ENCODE measurements at regions not wholly inside any gene's neighbourhood (a gene's known extent, or its start where the extent isn't known, plus 50 kb on each side); places are given as distances from the start of the nearest gene placed in this dataset.
"Not testable (repeated sequence)": the region's sequence is repeated elsewhere in the genome, so short reads cannot be mapped to it uniquely, and the experiment has no call there.

DNA sequence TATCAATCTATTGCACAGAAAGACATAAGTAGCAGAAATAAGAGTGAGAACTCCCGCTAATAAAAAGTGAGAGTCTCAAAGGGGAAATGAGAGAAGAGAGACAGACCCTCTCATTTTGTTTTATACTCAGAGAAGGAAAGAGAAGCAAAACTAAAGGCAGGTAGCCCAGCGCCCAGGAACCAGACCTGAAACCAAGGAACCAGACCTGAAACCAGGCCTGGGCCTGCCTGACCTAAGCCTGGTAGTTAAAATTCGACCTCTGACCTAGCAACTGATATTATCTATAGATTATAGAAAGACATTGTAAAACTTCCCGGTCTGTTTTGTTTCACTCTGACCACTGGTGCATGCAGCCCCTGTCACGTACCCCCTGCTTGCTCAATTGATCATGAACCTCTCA lies 134.5 kb upstream of the SEMA6A start (continued):
- TF ChIP-seq, protein P1, sequence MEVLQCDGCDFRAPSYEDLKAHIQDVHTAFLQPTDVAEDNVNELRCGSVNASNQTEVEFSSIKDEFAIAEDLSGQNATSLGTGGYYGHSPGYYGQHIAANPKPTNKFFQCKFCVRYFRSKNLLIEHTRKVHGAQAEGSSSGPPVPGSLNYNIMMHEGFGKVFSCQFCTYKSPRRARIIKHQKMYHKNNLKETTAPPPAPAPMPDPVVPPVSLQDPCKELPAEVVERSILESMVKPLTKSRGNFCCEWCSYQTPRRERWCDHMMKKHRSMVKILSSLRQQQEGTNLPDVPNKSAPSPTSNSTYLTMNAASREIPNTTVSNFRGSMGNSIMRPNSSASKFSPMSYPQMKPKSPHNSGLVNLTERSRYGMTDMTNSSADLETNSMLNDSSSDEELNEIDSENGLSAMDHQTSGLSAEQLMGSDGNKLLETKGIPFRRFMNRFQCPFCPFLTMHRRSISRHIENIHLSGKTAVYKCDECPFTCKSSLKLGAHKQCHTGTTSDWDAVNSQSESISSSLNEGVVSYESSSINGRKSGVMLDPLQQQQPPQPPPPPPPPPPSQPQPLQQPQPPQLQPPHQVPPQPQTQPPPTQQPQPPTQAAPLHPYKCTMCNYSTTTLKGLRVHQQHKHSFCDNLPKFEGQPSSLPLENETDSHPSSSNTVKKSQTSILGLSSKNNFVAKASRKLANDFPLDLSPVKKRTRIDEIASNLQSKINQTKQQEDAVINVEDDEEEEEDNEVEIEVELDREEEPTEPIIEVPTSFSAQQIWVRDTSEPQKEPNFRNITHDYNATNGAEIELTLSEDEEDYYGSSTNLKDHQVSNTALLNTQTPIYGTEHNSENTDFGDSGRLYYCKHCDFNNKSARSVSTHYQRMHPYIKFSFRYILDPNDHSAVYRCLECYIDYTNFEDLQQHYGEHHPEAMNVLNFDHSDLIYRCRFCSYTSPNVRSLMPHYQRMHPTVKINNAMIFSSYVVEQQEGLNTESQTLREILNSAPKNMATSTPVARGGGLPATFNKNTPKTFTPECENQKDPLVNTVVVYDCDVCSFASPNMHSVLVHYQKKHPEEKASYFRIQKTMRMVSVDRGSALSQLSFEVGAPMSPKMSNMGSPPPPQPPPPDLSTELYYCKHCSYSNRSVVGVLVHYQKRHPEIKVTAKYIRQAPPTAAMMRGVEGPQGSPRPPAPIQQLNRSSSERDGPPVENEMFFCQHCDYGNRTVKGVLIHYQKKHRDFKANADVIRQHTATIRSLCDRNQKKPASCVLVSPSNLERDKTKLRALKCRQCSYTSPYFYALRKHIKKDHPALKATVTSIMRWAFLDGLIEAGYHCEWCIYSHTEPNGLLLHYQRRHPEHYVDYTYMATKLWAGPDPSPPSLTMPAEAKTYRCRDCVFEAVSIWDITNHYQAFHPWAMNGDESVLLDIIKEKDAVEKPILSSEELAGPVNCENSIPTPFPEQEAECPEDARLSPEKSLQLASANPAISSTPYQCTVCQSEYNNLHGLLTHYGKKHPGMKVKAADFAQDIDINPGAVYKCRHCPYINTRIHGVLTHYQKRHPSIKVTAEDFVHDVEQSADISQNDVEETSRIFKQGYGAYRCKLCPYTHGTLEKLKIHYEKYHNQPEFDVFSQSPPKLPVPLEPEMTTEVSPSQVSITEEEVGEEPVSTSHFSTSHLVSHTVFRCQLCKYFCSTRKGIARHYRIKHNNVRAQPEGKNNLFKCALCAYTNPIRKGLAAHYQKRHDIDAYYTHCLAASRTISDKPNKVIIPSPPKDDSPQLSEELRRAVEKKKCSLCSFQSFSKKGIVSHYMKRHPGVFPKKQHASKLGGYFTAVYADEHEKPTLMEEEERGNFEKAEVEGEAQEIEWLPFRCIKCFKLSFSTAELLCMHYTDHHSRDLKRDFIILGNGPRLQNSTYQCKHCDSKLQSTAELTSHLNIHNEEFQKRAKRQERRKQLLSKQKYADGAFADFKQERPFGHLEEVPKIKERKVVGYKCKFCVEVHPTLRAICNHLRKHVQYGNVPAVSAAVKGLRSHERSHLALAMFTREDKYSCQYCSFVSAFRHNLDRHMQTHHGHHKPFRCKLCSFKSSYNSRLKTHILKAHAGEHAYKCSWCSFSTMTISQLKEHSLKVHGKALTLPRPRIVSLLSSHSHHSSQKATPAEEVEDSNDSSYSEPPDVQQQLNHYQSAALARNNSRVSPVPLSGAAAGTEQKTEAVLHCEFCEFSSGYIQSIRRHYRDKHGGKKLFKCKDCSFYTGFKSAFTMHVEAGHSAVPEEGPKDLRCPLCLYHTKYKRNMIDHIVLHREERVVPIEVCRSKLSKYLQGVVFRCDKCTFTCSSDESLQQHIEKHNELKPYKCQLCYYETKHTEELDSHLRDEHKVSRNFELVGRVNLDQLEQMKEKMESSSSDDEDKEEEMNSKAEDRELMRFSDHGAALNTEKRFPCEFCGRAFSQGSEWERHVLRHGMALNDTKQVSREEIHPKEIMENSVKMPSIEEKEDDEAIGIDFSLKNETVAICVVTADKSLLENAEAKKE (CRISPR knock-in tag; IDR thresholded peaks at IDR 0.05), result no peak
- no peak for TF ChIP-seq EZH2phosphoT487 (IDR thresholded peaks at IDR 0.05; ENCODE audit: unreplicated experiment)
- no peak for TF ChIP-seq JUNB (IDR thresholded peaks at IDR 0.05; ENCODE audit: unreplicated experiment)

DNA sequence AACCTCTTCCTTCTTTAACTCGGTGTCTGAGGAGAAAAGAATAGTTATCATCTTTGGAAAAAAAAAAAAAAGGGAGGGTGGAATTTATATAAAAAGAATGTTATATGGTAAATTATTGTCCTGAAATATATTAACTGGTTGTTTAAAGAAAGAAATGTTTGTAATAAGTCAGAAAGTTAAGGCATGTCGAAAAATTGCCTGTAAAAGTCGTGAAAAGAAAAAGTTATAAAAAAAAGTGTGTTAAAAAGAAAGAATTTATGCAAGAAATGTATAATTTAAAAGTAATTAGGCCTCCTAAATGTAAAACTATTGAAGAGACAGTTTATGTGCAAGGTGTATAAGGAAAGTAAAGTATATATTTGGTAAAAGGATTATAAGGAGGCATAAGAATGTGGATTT lies 130.5 kb upstream of the SEMA6A start:
- not testable (repeated sequence) for H3K4me3 ChIP-seq; H2AFZ ChIP-seq; DNase-seq (ENCODE audit: low spot score); H3K36me3 ChIP-seq (ENCODE audit: insufficient read depth); H3K4me3 Mint-ChIP-seq; H4K20me1 ChIP-seq (replicated peaks; ENCODE audit: insufficient read depth); ATAC-seq; H3K27me3 Mint-ChIP-seq (ENCODE audit: insufficient read depth, low read depth, poor library complexity); H3K79me2 ChIP-seq (replicated peaks; ENCODE audit: insufficient read depth); H3F3A ChIP-seq (replicated peaks; ENCODE audit: low read depth); H3K27me3 ChIP-seq (ENCODE audit: insufficient read depth); H3K9me2 ChIP-seq (ENCODE audit: insufficient read depth)
- H3K4me1 ChIP-seq (ENCODE audit: insufficient read depth), result peaks cover 29% of the 10 kb centered on the region
- peak overlapping the region; percentile 9; the same call in 1 of the 2 replicates for H3K27ac ChIP-seq (ENCODE audit: low read depth)
- H3K9me3 Mint-ChIP-seq, result peaks cover 12% of the 10 kb centered on the region; the same call in 2 of the 3 replicates
- peaks cover 36% of the 10 kb centered on the region for H3K4me1 Mint-ChIP-seq
- H3K4me2 ChIP-seq, result peak overlapping the region; percentile 30; the same call in 1 of the 2 replicates
- H3K36me3 Mint-ChIP-seq (ENCODE audit: low read depth), result peaks cover 15% of the 10 kb centered on the region
- H3K27ac Mint-ChIP-seq, result peak overlapping the region; percentile 86

DNA sequence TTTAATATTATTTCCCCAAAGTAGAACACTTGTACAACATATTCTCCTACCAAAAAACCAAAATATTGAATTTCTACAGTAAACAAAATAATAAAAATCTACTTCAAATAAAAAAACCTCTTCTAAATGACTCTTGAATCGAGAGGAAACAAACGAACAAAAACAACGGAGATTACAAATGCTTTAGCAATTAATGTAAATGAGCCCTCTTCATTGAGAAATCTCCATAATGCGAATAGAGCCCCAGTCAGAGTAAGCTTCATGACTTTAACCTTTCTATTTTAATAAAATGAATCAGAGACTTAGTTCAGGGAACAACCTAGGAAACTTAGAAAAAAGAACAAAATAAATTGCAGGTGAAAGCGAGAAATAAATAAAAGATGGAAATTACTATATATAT lies 129.3 kb upstream of the SEMA6A start:
- no peaks in the 10 kb centered on the region for H3K36me3 ChIP-seq (ENCODE audit: insufficient read depth)
- H3K79me2 ChIP-seq (replicated peaks; ENCODE audit: insufficient read depth), result no peaks in the 10 kb centered on the region
- Mint-ChIP-seq H3K4me3 (peak overlapping the region; percentile 21; the same call in 1 of the 3 replicates), H3K4me1 (peaks cover 36% of the 10 kb centered on the region), H3K27me3 (ENCODE audit: insufficient read depth, low read depth, poor library complexity) (peaks cover 3% of the 10 kb centered on the region), H3K9me3 (peaks cover 2% of the 10 kb centered on the region; the same call in 1 of the 3 replicates), H3K36me3 (ENCODE audit: low read depth) (peaks cover 8% of the 10 kb centered on the region), H3K27ac (peak overlapping the region; percentile 90)
- no peaks in the 10 kb centered on the region for H3F3A ChIP-seq (replicated peaks; ENCODE audit: low read depth)
- peak overlapping the region; percentile 9 for H3K27ac ChIP-seq (ENCODE audit: low read depth)
- H3K4me3 ChIP-seq, result peak overlapping the region; percentile 17; the same call in 1 of the 2 replicates
- H4K20me1 ChIP-seq (replicated peaks; ENCODE audit: insufficient read depth), result no peaks in the 10 kb centered on the region
- H2AFZ ChIP-seq, result no peak overlapping the region
- peaks cover 29% of the 10 kb centered on the region for H3K4me1 ChIP-seq (ENCODE audit: insufficient read depth)
- TF ChIP-seq NANOG (IDR thresholded peaks at IDR 0.05; ENCODE audit: borderline replicate concordance), result peak; percentile 78; the same call in 1 of the 2 replicates
- TF ChIP-seq ZNF114 (CRISPR knock-in tag; IDR thresholded peaks at IDR 0.05), result no peak
- no peak for TF ChIP-seq CREB1 (CRISPR knock-in tag; IDR thresholded peaks at IDR 0.05; ENCODE audit: low read depth)
- no peak for TF ChIP-seq JUNB (IDR thresholded peaks at IDR 0.05; ENCODE audit: unreplicated experiment)
- H3K9me2 ChIP-seq (ENCODE audit: insufficient read depth), result no peaks in the 10 kb centered on the region
- peak; percentile 32; the same call in 2 of the 3 replicates for ATAC-seq
- H3K4me2 ChIP-seq, result peak overlapping the region; percentile 4; the same call in 1 of the 2 replicates
- no peaks in the 10 kb centered on the region for H3K27me3 ChIP-seq (ENCODE audit: insufficient read depth)
- DNase-seq (ENCODE audit: low spot score), result peak; percentile 43

Data from GM23338 (cell line).